SIG-M5 treated with dmso at 0.1 percent for 504 hours (cell line): ENCODE measurements at regions not wholly inside any gene's neighbourhood (a gene's known extent, or its start where the extent isn't known, plus 50 kb on each side); places are given as distances from the start of the nearest gene placed in this dataset.
A peak's percentile ranks its signal among the peaks of the same experiment; 100 is the strongest.
"Not testable (repeated sequence)": the region's sequence is repeated elsewhere in the genome, so short reads cannot be mapped to it uniquely, and the experiment has no call there.

Experiments
- DNase-seq: peaks from one replicate; lab custom pipeline; 2025; ENCODE audit not compliant: unreplicated experiment; lab: John Stamatoyannopoulos, UW

- DNase-seq = no peak
These were observed 51.0 kb upstream of the ACTR3 start for GRCh38 chr2:113838744-113839444.

GRCh38 chr2:113838277-113838676 lies 51.6 kb upstream of the ACTR3 start:
- no peak for DNase-seq

GRCh38 chr2:113834051-113834730 lies 55.7 kb upstream of the ACTR3 start:
- no peak for DNase-seq

- no peak for DNase-seq
These were observed 57.0 kb upstream of the ACTR3 start for GRCh38 chr2:113832795-113833290.

- peak; percentile 29 for DNase-seq
These were observed 58.7 kb upstream of the ACTR3 start for GRCh38 chr2:113831161-113831560.

GRCh38 chr2:113829761-113830160 lies 60.1 kb upstream of the ACTR3 start:
- no peak for DNase-seq

- no peak for DNase-seq
These were observed 60.6 kb upstream of the ACTR3 start for GRCh38 chr2:113829270-113829669.

- no peak for DNase-seq
These were observed 61.7 kb upstream of the ACTR3 start for GRCh38 chr2:113828049-113828742.

- no peak for DNase-seq
These were observed 62.5 kb upstream of the ACTR3 start for GRCh38 chr2:113827426-113827825.

- DNase-seq = no peak
These were observed 63.3 kb upstream of the ACTR3 start for GRCh38 chr2:113826346-113827285.

GRCh38 chr2:113823716-113824595 lies 65.9 kb upstream of the ACTR3 start:
- DNase-seq = no peak

- DNase-seq = no peak
These were observed 65.8 kb upstream of the SLC35F5 start for GRCh38 chr2:113822087-113822815.

GRCh38 chr2:113818382-113818951 lies 62.0 kb upstream of the SLC35F5 start:
- no peak for DNase-seq

GRCh38 chr2:113813396-113813795 lies 57.0 kb upstream of the SLC35F5 start:
- not testable (repeated sequence) for DNase-seq

GRCh38 chr2:113812204-113812603 lies 55.8 kb upstream of the SLC35F5 start:
- DNase-seq = no peak

GRCh38 chr2:113809076-113809736 lies 52.8 kb upstream of the SLC35F5 start:
- DNase-seq = no peak

- no peak for DNase-seq
These were observed 51.3 kb upstream of the SLC35F5 start for GRCh38 chr2:113807721-113808120.

GRCh38 chr2:113806217-113806913 lies 49.9 kb upstream of the SLC35F5 start:
- peak; percentile 15 for DNase-seq
